ENCODE measurements at regions not wholly inside any gene's neighbourhood (a gene's known extent, or its start where the extent isn't known, plus 50 kb on each side); places are given as distances from the start of the nearest gene placed in this dataset.
"Not testable (repeated sequence)": the region's sequence is repeated elsewhere in the genome, so short reads cannot be mapped to it uniquely, and the experiment has no call there.

- H3K4me3 ChIP-seq (ENCODE audit: low read length), result no peak overlapping the region
- DNase-seq (ENCODE audit: low read depth, low spot score), result no peak
These were observed 114.5 kb upstream of the G2E3 start for GRCh38 chr14:30444451-30444850.

GRCh38 chr14:30445011-30445793 lies 113.8 kb upstream of the G2E3 start:
- DNase-seq (ENCODE audit: low read depth, low spot score), result no peak

GRCh38 chr14:30445852-30446251 lies 113.1 kb upstream of the G2E3 start:
- H3K4me3 ChIP-seq (ENCODE audit: low read length), result no peak overlapping the region
- no peak for DNase-seq (ENCODE audit: low read depth, low spot score)

More at GRCh38 chr14:30445011-30445793, 113.8 kb upstream of the G2E3 start:
- no peak overlapping the region for H3K4me3 ChIP-seq (ENCODE audit: low read length)

- H3K4me3 ChIP-seq (ENCODE audit: low read length), result no peak overlapping the region
- no peak for DNase-seq (ENCODE audit: low read depth, low spot score)
These were observed 108.1 kb upstream of the G2E3 start for GRCh38 chr14:30450631-30451545.

GRCh38 chr14:30456296-30456695 lies 102.7 kb upstream of the G2E3 start:
- H3K4me3 ChIP-seq (ENCODE audit: low read length), result no peak overlapping the region
- no peak for DNase-seq (ENCODE audit: low read depth, low spot score)

GRCh38 chr14:30462358-30462757 lies 96.6 kb upstream of the G2E3 start:
- no peak for DNase-seq (ENCODE audit: low read depth, low spot score)
- H3K4me3 ChIP-seq (ENCODE audit: low read length), result no peak overlapping the region

GRCh38 chr14:30464481-30464880 lies 94.5 kb upstream of the G2E3 start:
- DNase-seq (ENCODE audit: low read depth, low spot score), result no peak
- no peak overlapping the region for H3K4me3 ChIP-seq (ENCODE audit: low read length)

GRCh38 chr14:30468354-30468753 lies 90.6 kb upstream of the G2E3 start:
- H3K4me3 ChIP-seq (ENCODE audit: low read length), result no peak overlapping the region
- DNase-seq (ENCODE audit: low read depth, low spot score), result no peak

GRCh38 chr14:30471980-30472379 lies 87.0 kb upstream of the G2E3 start:
- no peak overlapping the region for H3K4me3 ChIP-seq (ENCODE audit: low read length)
- DNase-seq (ENCODE audit: low read depth, low spot score), result no peak

GRCh38 chr14:30473846-30474696 lies 84.9 kb upstream of the G2E3 start:
- DNase-seq (ENCODE audit: low read depth, low spot score), result not testable (repeated sequence)

GRCh38 chr14:30482276-30482675 lies 76.7 kb upstream of the G2E3 start:
- no peak for DNase-seq (ENCODE audit: low read depth, low spot score)
- H3K4me3 ChIP-seq (ENCODE audit: low read length), result no peak overlapping the region

More at GRCh38 chr14:30473846-30474696, 84.9 kb upstream of the G2E3 start:
- H3K4me3 ChIP-seq (ENCODE audit: low read length), result not testable (repeated sequence)

GRCh38 chr14:30484201-30484600 lies 74.8 kb upstream of the G2E3 start:
- no peak for DNase-seq (ENCODE audit: low read depth, low spot score)

GRCh38 chr14:30484976-30485375 lies 74.0 kb upstream of the G2E3 start:
- no peak for DNase-seq (ENCODE audit: low read depth, low spot score)

More at GRCh38 chr14:30484201-30484600, 74.8 kb upstream of the G2E3 start:
- H3K4me3 ChIP-seq (ENCODE audit: low read length), result no peak overlapping the region

GRCh38 chr14:30496852-30497251 lies 62.1 kb upstream of the G2E3 start:
- no peak for DNase-seq (ENCODE audit: low read depth, low spot score)
- no peak overlapping the region for H3K4me3 ChIP-seq (ENCODE audit: low read length)

More at GRCh38 chr14:30484976-30485375, 74.0 kb upstream of the G2E3 start:
- H3K4me3 ChIP-seq (ENCODE audit: low read length), result no peak overlapping the region

- no peak overlapping the region for H3K4me3 ChIP-seq (ENCODE audit: low read length)
- DNase-seq (ENCODE audit: low read depth, low spot score), result no peak
These were observed 59.6 kb upstream of the G2E3 start for GRCh38 chr14:30499358-30499757.

GRCh38 chr14:30500222-30500621 lies 58.7 kb upstream of the G2E3 start:
- no peak overlapping the region for H3K4me3 ChIP-seq (ENCODE audit: low read length)
- DNase-seq (ENCODE audit: low read depth, low spot score), result no peak

GRCh38 chr14:30507209-30507608 lies 51.7 kb upstream of the G2E3 start:
- no peak overlapping the region for H3K4me3 ChIP-seq (ENCODE audit: low read length)
- no peak for DNase-seq (ENCODE audit: low read depth, low spot score)
